Fibroblast of pulmonary artery (primary cell): ENCODE measurements at regions not wholly inside any gene's neighbourhood (a gene's known extent, or its start where the extent isn't known, plus 50 kb on each side); places are given as distances from the start of the nearest gene placed in this dataset.

Source experiments
- DNase-seq: peaks from one replicate; pipeline ENCODE4 v3.0.0-alpha.2; 2010; ENCODE audit warnings: low read depth
- H3K4me3 ChIP-seq: replicated peaks from 2 replicates; pipeline ENCODE4 v1.5.1; 2011; ENCODE audit warnings: low read depth, mild to moderate bottlenecking, control low read depth, low read length, moderate library complexity
- CTCF ChIP-seq: IDR thresholded peaks from 2 replicates; pipeline ENCODE4 v1.5.1; 2011; ENCODE audit warnings: mild to moderate bottlenecking, control low read depth, low read length, inconsistent platforms; ENCODE audit errors: missing control alignments

GRCh38 chr1:43071241-43071640 is 100.8 kb downstream of the EBNA1BP2 start:
- no peak for DNase-seq
- no peak for TF ChIP-seq CTCF
- H3K4me3 ChIP-seq, result no peak overlapping the region

DNA sequence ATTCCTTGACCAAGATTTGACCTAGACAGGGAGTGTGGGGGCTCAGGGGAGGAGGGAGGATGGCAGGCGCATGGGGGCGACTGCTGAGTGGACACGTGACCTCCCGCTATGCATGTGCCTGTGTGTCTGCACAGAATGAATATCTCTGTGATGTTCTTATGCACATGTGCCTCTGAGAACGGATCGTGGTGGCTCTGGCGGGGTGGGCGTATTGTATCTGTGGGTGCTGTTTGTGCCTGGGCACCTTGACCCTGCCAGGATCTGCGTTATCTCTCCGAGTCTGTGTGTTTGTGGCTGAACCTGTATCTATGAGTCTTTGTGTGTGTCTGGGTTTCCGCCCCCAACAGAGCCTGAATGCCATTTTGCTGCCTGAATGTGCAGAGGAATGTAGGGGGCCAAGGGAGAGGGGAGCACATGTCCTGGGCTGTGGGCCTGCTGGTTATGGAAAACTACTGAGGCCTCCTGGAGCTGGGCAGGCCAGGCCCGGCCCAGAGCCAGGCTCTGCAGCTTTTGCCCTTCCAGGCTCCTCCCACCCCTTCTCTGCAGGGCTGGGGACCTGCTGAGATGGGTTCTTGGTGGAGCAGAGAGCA is 102.5 kb downstream of the EBNA1BP2 start:
- DNase-seq, result no peak
- no peak overlapping the region for H3K4me3 ChIP-seq
- TF ChIP-seq CTCF, result no peak

DNA sequence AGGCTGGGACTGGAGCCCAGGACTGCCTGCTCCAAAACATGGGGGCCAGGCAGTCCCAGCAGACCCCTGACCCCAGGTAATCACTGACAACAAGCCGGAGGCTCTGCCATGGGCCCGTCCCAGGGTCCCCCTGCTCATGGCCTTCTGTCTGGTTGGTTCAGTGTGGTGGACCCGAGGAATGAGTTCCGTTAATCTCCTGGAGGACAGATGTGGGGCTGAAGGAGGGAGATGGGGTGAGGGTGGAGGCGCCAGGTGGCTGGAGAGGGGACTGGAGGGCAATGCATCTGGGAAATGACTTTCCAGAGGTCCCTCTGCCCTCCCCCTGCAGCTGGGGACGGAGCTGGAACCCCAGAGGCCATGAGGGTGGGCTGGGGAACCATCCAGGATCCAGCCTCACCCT is 103.2 kb downstream of the EBNA1BP2 start:
- no peak for TF ChIP-seq CTCF
- no peak overlapping the region for H3K4me3 ChIP-seq
- no peak for DNase-seq

DNA sequence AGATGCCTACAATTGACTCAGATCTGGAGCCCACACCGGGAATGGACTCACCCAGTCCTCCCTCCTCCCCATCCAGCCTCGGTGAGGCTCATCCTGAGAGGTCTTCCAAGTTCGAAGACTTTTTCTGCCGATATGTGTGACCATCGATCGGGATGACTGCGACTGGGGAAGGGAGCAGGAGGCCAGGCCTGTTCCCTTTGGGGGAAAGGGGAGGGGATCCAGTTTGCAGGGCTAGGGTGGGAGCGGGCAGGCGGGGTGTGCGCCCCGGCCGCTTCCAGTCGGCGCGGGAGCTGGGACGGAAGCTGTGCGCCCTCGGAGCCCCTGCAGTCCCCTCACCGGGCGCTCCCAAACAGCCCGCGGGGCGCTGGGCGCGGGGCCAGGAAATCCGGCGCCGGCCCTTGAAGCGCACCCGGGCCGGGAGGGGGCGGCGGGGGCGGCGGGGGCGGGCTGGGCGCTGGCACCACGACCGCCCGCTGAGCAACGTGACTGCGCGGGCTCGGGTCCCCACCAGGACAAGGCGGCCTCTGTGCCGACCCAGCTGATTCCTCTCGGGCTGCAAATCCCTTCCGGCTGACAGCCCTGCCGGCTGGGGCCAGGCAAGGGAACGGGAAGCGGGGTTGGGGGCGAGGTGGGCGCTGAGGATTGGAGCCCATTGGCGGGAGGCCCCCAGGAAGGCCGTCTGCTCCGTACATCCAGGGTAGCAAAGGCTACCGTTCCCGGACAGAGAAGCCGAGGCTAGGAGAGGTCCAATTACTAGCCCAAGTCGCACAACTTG is 103.9 kb downstream of the EBNA1BP2 start:
- DNase-seq, result no peak
- H3K4me3 ChIP-seq, result peak overlapping the region; percentile 36
- no peak for TF ChIP-seq CTCF

- no peak overlapping the region for H3K4me3 ChIP-seq
- no peak for DNase-seq
- no peak for TF ChIP-seq CTCF
Observed at GRCh38 chr1:43067233-43067745, 104.8 kb downstream of the EBNA1BP2 start.

GRCh38 chr1:43066578-43066977 is 105.5 kb downstream of the EBNA1BP2 start:
- no peak for TF ChIP-seq CTCF
- no peak for DNase-seq
- no peak overlapping the region for H3K4me3 ChIP-seq
